NCI-H1105 treated with DMSO at 0.1 percent for 48 hours (cell line): ENCODE measurements at regions not wholly inside any gene's neighbourhood (a gene's known extent, or its start where the extent isn't known, plus 50 kb on each side); places are given as distances from the start of the nearest gene placed in this dataset.
"Not testable (repeated sequence)": the region's sequence is repeated elsewhere in the genome, so short reads cannot be mapped to it uniquely, and the experiment has no call there.

Experiments
- DNase-seq: peaks from one replicate; lab custom pipeline; 2025; lab: John Stamatoyannopoulos, UW

DNA sequence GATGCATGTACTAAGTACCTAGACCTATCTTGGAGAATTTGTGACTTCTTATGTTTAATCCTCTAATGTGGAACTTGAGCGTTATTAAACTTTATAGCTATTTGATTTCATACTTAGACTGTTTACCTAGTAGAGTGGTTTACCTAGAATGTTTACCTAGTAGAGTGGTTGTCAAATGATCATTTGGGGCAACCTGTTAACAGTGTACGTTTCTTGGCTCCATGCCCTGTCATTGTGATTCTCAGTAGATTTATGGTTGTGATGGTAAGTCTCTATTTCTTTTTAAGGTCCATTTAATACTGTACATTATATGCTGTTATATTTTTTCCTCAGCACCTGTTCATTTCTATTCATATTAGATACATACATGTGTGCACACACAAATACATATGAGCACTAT, 233.0 kb upstream of the MAD2L1 start:
- DNase-seq, result peak; percentile 86

DNA sequence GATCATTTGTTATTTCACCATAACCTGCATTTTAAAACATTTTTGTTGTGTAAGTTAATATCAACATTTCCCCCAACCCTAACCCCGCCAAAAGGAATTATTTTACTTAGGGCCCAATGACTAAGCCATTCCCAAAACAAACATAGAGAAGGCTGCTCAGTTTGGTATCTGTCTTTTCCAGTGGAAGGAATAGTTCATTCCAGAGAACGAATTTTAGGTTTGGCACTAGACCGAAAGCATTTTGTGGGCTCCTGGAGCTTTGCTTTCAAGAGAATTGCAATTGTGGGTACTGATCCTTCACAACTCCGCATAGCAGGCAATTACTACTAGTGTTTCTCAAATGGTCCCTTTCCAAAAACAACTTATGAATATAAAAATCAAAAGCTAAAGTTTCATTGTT, 226.7 kb upstream of the MAD2L1 start:
- DNase-seq, result no peak

DNA sequence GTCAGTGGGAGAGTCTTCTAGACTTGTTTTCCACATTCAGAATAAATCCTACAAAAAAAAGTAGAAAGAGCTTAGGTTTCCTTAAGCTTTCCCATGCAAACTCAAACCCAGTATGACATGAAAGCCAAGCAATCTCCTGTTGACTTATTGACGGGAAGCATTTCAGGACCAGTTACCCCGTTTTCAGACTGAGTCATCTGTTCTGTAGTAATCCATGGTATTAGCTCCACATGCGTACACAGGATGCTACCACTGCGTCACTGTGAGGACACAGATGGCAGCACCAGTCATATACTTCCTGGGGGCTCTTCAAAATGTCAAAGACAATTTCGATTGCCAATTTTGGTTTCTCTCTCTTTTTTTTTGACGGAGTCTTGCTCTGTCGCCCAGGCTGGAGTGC, 224.9 kb upstream of the MAD2L1 start:
- no peak for DNase-seq

- no peak for DNase-seq
Measured at GRCh38 chr4:120290553-120290952, 223.9 kb upstream of the MAD2L1 start.

DNA sequence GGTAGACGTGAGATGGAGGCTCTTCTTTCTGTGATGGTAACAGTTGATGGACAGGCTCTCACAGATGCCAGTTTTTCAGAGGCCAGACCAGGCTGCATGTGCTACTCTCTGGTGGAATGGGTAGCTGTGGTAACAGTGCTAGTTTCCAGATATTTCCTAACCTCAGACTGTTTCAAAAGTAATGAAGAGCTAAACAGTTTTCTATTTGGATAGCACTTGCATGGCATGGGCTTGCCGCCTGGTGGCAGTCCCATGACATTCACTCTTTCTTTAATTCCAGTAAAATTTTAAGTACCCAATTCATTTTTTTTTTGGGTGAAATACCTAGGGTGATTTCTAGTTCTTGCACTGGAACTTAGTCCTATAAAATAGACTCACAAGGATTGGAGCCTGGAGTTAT, 220.2 kb upstream of the MAD2L1 start:
- DNase-seq, result no peak

DNA sequence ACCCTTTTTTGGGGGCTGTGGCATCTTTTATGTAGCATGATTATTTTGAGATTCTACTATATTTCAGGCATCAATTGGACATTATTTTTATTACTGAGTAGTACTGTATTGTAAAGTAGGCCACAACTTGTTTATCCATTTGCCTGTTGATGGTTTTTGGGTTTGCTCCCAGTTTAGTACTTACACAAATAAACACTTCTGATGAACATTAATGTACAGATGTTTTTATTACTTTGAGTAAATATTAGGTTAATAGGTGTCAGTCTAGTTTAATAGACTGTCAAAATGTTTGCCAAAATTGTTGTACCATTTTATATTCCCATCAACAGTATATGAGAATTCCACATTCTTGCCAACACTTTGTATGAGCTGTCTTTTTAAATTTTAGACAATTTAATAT, 214.9 kb upstream of the MAD2L1 start:
- DNase-seq, result peak; percentile 22

- no peak for DNase-seq
Measured at GRCh38 chr4:120277391-120277790, 210.7 kb upstream of the MAD2L1 start.

GRCh38 chr4:120266602-120267001, 200.0 kb upstream of the MAD2L1 start:
- no peak for DNase-seq

DNA sequence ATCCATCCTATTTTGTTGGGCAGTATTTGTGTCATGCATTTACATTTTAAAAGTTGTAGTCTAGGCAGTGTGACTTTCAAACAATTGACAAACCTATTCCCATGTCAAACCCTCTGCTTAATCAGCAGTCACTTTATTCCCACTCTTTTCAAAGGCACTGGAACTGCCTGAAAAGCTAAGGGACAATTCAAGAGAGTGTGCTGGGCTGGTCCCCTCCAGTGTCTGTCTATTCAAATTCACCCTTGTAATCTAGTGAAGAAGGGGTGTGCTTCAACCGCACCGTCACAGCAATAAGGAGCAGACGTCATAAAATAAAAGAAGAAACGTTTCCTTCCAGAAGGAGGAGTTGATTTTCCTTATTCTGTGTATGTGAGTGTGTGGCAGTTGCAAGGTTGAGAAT, 197.0 kb upstream of the MAD2L1 start:
- DNase-seq, result no peak

GRCh38 chr4:120261117-120261516, 194.5 kb upstream of the MAD2L1 start:
- no peak for DNase-seq

DNA sequence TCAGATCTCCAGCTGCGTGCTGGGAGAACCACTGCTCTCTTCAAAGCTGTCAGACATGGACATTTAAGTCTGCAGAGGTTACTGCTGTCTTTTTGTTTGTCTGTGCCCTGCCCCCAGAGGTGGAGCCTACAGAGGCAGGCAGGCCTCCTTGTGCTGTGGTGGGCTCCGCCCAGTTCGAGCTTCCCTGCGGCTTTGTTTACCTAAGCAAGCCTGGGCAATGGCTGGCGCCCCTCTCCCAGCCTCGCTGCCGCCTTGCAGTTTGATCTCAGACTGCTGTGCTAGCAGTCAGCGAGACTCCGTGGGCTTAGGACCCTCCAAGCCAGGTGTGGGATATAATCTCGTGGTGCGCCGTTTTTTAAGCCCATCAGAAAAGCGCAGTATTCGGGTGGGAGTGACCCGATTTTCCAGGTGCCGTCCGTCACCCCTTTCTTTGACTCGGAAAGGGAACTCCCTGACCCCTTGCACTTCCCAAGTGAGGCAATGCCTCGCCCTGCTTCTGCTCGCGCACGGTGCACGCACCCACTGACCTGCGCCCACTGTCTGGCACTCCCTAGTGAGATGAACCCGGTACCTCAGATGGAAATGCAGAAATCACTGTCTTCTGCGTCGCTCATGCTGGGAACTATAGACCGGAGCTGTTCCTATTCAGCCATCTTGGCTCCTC, 189.6 kb upstream of the MAD2L1 start:
- DNase-seq, result not testable (repeated sequence)

- DNase-seq, result no peak
Measured at GRCh38 chr4:120238277-120238973, 171.8 kb upstream of the MAD2L1 start.

GRCh38 chr4:120236873-120237272, 170.2 kb upstream of the MAD2L1 start:
- DNase-seq, result no peak

GRCh38 chr4:120232050-120232449, 165.4 kb upstream of the MAD2L1 start:
- no peak for DNase-seq

DNA sequence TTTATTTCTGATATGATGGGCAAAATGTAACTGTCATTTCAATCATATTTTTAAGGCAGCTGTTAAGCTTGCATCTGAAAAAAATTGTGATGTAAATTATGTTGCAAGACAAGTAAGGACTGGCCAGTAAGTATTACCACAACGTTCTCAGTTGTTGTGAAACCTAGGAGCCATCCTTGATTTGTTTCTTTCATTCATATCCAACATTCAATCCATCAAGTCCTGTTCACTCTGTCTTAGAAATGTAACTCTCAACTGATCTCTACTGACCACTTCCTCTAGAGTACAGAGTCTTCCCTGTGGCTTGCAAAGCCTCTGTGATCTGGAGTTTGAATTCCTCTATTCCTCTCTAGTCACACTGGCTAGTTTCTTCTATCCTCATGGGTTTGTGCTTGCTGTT, 161.4 kb upstream of the MAD2L1 start:
- DNase-seq, result no peak

- DNase-seq, result no peak
Measured at GRCh38 chr4:120227554-120227953, 160.9 kb upstream of the MAD2L1 start.

- no peak for DNase-seq
Measured at GRCh38 chr4:120225527-120225926, 158.9 kb upstream of the MAD2L1 start.

DNA sequence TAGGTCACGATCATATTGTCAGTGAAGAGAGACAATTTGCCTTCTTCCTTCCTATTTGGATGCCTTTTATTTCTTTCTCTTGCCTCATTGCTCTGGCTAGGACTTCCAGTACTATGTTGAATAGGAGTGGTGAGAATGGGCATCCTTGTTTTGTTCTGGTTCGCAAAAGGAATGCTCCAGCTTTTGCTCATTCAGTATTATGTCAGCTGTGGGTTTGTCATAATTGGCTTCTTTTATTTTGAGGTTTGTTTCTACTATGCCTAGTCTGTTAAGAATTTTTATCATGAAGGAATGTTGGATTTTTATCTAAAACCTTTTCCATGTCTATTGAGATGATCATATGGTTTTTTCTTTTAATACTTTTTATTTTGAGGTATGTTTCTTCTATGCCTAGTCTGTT, 152.3 kb upstream of the MAD2L1 start:
- DNase-seq, result no peak

DNA sequence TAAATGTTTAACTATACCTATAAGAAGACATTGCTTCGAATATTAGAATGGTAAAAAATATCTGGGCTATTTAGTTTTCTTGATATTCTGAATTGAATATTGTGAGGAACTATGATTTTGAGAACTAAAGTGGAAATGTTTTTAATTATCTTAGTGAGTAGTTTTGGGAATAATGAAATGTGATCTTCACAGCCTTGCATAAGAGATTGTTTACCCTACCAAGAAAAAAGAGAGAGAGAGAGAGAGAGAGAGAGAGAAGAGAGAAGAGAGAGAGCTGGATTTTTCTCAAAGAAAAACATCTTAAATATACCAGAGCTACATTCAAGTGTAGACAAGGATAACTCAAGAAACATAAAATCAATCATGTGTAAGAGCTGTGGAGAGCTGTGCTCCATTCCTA, 148.7 kb upstream of the MAD2L1 start:
- DNase-seq, result no peak

- no peak for DNase-seq
Measured at GRCh38 chr4:120211408-120212015, 144.9 kb upstream of the MAD2L1 start.

GRCh38 chr4:120209706-120210105, 143.1 kb upstream of the MAD2L1 start:
- no peak for DNase-seq

DNA sequence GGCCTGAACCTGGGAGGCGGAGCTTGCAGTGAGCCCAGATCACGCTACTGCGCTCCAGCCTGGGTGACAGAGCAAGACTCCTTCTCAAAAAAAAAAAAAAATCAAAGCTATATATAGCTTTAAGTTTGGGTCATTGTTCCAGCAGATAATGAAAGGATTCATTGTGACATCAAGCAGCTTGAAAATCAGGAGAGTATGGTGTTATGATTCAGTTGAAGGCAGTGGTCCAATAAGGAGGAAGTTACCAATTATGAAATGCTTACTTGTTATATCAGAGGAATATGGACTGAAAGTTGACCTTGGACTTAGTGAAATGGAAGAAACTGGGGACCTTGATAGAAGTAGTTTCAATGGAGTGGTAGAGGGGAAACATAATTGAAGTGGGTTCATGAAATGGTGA, 140.4 kb upstream of the MAD2L1 start:
- DNase-seq, result no peak

- DNase-seq, result no peak
Measured at GRCh38 chr4:120202222-120202621, 135.6 kb upstream of the MAD2L1 start.
